HL-60 (cell line): ENCODE measurements at regions not wholly inside any gene's neighbourhood (a gene's known extent, or its start where the extent isn't known, plus 50 kb on each side); places are given as distances from the start of the nearest gene placed in this dataset.

Experiments
- DNase-seq, 2 experiments: peaks; one replicate each; pipeline ENCODE4 v3.0.0-alpha.2; 2010 to 2020; ENCODE audit warnings: low read depth in 1 of 2, low spot score in 1 of 2
- H3K27ac ChIP-seq: fragments of 250-450 bp; sonication (Bioruptor Pico); replicated peaks from 2 replicates; pipeline ENCODE4 v1.5.1; 2020; ENCODE audit warnings: mild to moderate bottlenecking, moderate library complexity
- H3K27me3 ChIP-seq: fragments of 250-450 bp; sonication (Bioruptor Pico); 2 replicates; pipeline ENCODE4 v1.5.1; 2021; ENCODE audit warnings: mild to moderate bottlenecking, moderate library complexity; ENCODE audit not compliant: insufficient read depth, poor library complexity, severe bottlenecking
- H3K4me3 ChIP-seq: replicated peaks from 2 replicates; pipeline ENCODE4 v1.5.1; 2011; ENCODE audit warnings: mild to moderate bottlenecking, control low read depth, low read length; ENCODE audit not compliant: insufficient read depth
- CTCF ChIP-seq: IDR thresholded peaks from one replicate; pipeline ENCODE4 v1.5.1; 2011; ENCODE audit warnings: low read length, control low read depth, inconsistent platforms; ENCODE audit not compliant: insufficient read depth
- GABPA ChIP-seq: IDR thresholded peaks from 2 replicates; pipeline ENCODE4 v1.6.1; 2012; ENCODE audit warnings: low read depth
- POLR2AphosphoS5 ChIP-seq: IDR thresholded peaks from 2 replicates; pipeline ENCODE4 v1.6.1; 2012; ENCODE audit warnings: low read depth
- REST ChIP-seq: IDR thresholded peaks from 2 replicates; pipeline ENCODE4 v1.6.1; 2012; ENCODE audit warnings: low read depth; ENCODE audit not compliant: insufficient replicate concordance
- SPI1 ChIP-seq: IDR thresholded peaks from 2 replicates; pipeline ENCODE4 v1.6.1; 2012; ENCODE audit warnings: low read depth, mild to moderate bottlenecking, borderline replicate concordance

GRCh38 chr5:111597491-111597890 lies 85.2 kb upstream of the STARD4 start:
- Histone ChIP-seq H3K27ac (no peak overlapping the region), H3K4me3 (no peak overlapping the region), H3K27me3 (no peaks in the 10 kb centered on the region)
- TF ChIP-seq REST, result no peak
- TF ChIP-seq POLR2AphosphoS5, result no peak
- DNase-seq, result no peak

- no peak for DNase-seq
- Histone ChIP-seq H3K27ac (no peak overlapping the region), H3K27me3 (no peaks in the 10 kb centered on the region), H3K4me3 (no peak overlapping the region)
- TF ChIP-seq CTCF (no peak), REST (no peak), GABPA (no peak), POLR2AphosphoS5 (no peak), SPI1 (no peak)
These were observed 84.4 kb upstream of the STARD4 start for GRCh38 chr5:111596705-111597104.

GRCh38 chr5:111595425-111595824 lies 83.1 kb upstream of the STARD4 start:
- DNase-seq, result no peak
- no peak for TF ChIP-seq POLR2AphosphoS5
- TF ChIP-seq GABPA, result no peak
- H3K27me3 ChIP-seq, result no peaks in the 10 kb centered on the region
- H3K4me3 ChIP-seq, result no peak overlapping the region
- no peak overlapping the region for H3K27ac ChIP-seq

- Histone ChIP-seq H3K27ac (no peak overlapping the region), H3K27me3 (no peaks in the 10 kb centered on the region), H3K4me3 (no peak overlapping the region)
- TF ChIP-seq REST (no peak), POLR2AphosphoS5 (no peak), GABPA (no peak), SPI1 (no peak), CTCF (no peak)
- no peak for DNase-seq
These were observed 77.0 kb upstream of the STARD4 start for GRCh38 chr5:111589316-111589715.
